ENCODE measurements at regions not wholly inside any gene's neighbourhood (a gene's known extent, or its start where the extent isn't known, plus 50 kb on each side); places are given as distances from the start of the nearest gene placed in this dataset.

- TF ChIP-seq CTCF (IDR thresholded peaks at IDR 0.05) (no peak), ZFX (IDR thresholded peaks at IDR 0.05; ENCODE audit: borderline replicate concordance) (no peak)
These were observed 814.5 kb downstream of the TBC1D22A start for GRCh38 chr22:47576908-47577307.
